ENCODE measurements at regions not wholly inside any gene's neighbourhood (a gene's known extent, or its start where the extent isn't known, plus 50 kb on each side); places are given as distances from the start of the nearest gene placed in this dataset.

GRCh38 chr7:68739306-68739705 lies 859.0 kb upstream of the AUTS2 start (continued):
- TF ChIP-seq ATF2 (tag by site-specific recombination; IDR thresholded peaks at IDR 0.05; ENCODE audit: low read depth) (no peak), ZNF776 (tag by site-specific recombination; IDR thresholded peaks at IDR 0.05; ENCODE audit: borderline replicate concordance) (no peak), ZNF768 (tag by site-specific recombination; IDR thresholded peaks at IDR 0.05) (no peak), ZNF19 (tag by site-specific recombination; IDR thresholded peaks at IDR 0.05; ENCODE audit: low read depth) (no peak), RBAK (tag by site-specific recombination; IDR thresholded peaks at IDR 0.05) (no peak), ZNF239 (tag by site-specific recombination; IDR thresholded peaks at IDR 0.05) (no peak), ZNF169 (tag by site-specific recombination; IDR thresholded peaks at IDR 0.05) (no peak), ZNF544 (tag by site-specific recombination; IDR thresholded peaks at IDR 0.05) (no peak)

DNA sequence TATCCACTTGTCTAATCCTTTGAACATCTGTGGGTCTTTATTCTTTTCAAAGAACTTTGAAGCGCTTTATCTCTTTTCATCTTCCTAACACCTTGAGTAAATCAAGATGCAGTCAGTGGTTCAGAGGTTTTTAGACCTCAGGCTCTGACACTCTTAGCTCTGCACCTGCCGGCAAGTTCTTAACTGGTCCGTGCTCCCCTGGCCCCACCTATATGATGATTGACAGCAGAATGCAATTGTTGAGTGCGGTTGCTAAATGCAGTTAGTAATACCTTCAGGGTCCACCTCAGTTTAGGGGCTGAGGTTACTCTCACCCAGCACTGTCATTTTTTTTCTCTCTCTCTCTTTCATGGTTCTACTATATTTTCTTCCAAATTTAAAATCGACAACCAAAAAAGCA lies 854.2 kb upstream of the AUTS2 start:
- CTCF ChIA-PET: no interaction called here
- no peaks in the 10 kb centered on the region for H3K36me3 ChIP-seq (ENCODE audit: control insufficient read depth in 2 of 2, insufficient read depth in 1 of 2, low read length in 2 of 2)
- no peaks in the 10 kb centered on the region for H3K4me1 ChIP-seq (ENCODE audit: control insufficient read depth, insufficient read depth, low read length)
- H3K27ac ChIP-seq (ENCODE audit: extremely low read depth, low read depth, low read length): no peak overlapping the region
- H3K9me3 ChIP-seq (ENCODE audit: control insufficient read depth, insufficient read depth, low read depth, low read length): no peaks in the 10 kb centered on the region
- POLR2A ChIA-PET: no interaction called here
- no peak for TF ChIP-seq ZNF48 (tag by site-specific recombination; IDR thresholded peaks at IDR 0.05)
- no peak overlapping the region for H3K4me3 ChIP-seq (ENCODE audit: low read depth, low read length)

GRCh38 chr7:68748934-68749900 lies 849.1 kb upstream of the AUTS2 start:
- Histone ChIP-seq H3K9me3 (ENCODE audit: control insufficient read depth, insufficient read depth, low read depth, low read length) (no peaks in the 10 kb centered on the region), H3K36me3 (ENCODE audit: control insufficient read depth in 2 of 2, insufficient read depth in 1 of 2, low read length in 2 of 2) (no peaks in the 10 kb centered on the region), H3K27ac (ENCODE audit: extremely low read depth, low read depth, low read length) (no peak overlapping the region), H3K4me3 (ENCODE audit: low read depth, low read length) (no peak overlapping the region), H3K4me1 (ENCODE audit: control insufficient read depth, insufficient read depth, low read length) (no peaks in the 10 kb centered on the region)
- TF ChIP-seq ZNF354C (tag by site-specific recombination; IDR thresholded peaks at IDR 0.05; ENCODE audit: borderline replicate concordance, low read depth) (no peak), BCL6B (tag by site-specific recombination; IDR thresholded peaks at IDR 0.05) (no peak), PRDM2 (tag by site-specific recombination; IDR thresholded peaks at IDR 0.05; ENCODE audit: borderline replicate concordance) (no peak), ZNF341 (tag by site-specific recombination; IDR thresholded peaks at IDR 0.05; ENCODE audit: low read depth) (no peak), ZNF157 (tag by site-specific recombination; IDR thresholded peaks at IDR 0.05) (no peak), ZNF175 (tag by site-specific recombination; IDR thresholded peaks at IDR 0.05) (no peak)
- ChIA-PET CTCF (no interaction called here), POLR2A (no interaction called here)

Data from HEK293 (cell line).